Fibroblast of villous mesenchyme (primary cell): ENCODE measurements at regions not wholly inside any gene's neighbourhood (a gene's known extent, or its start where the extent isn't known, plus 50 kb on each side); places are given as distances from the start of the nearest gene placed in this dataset.
A peak's percentile ranks its signal among the peaks of the same experiment; 100 is the strongest.
"Not testable (repeated sequence)": the region's sequence is repeated elsewhere in the genome, so short reads cannot be mapped to it uniquely, and the experiment has no call there.

Experiments
- DNase-seq: peaks from one replicate; pipeline ENCODE4 v3.0.0-alpha.2; 2010; ENCODE audit warnings: low read depth
- H3K4me3 ChIP-seq: 2 replicates; pipeline ENCODE4 v1.5.1; 2011; ENCODE audit warnings: low read depth, mild to moderate bottlenecking, low read length
- CTCF ChIP-seq: IDR thresholded peaks from 2 replicates; pipeline ENCODE4 v1.5.1; 2012; ENCODE audit warnings: low read depth, mild to moderate bottlenecking, low read length; ENCODE audit not compliant: insufficient read depth

GRCh38 chr18:34942276-34942675 is 98.9 kb upstream of the MAPRE2 start:
- H3K4me3 ChIP-seq, result no peak overlapping the region
- no peak for TF ChIP-seq CTCF
- DNase-seq, result no peak

- H3K4me3 ChIP-seq, result no peak overlapping the region
- DNase-seq, result no peak
- TF ChIP-seq CTCF, result no peak
Measured at GRCh38 chr18:34942975-34943374, 98.2 kb upstream of the MAPRE2 start.

GRCh38 chr18:34943587-34943986 is 97.6 kb upstream of the MAPRE2 start:
- no peak for TF ChIP-seq CTCF

GRCh38 chr18:34947711-34948125 is 93.5 kb upstream of the MAPRE2 start:
- H3K4me3 ChIP-seq, result no peak overlapping the region
- no peak for TF ChIP-seq CTCF
- peak; percentile 80 for DNase-seq

More at GRCh38 chr18:34943587-34943986, 97.6 kb upstream of the MAPRE2 start:
- no peak overlapping the region for H3K4me3 ChIP-seq
- no peak for DNase-seq

GRCh38 chr18:34951625-34952379 is 89.4 kb upstream of the MAPRE2 start:
- H3K4me3 ChIP-seq, result no peak overlapping the region
- DNase-seq, result no peak
- no peak for TF ChIP-seq CTCF

- no peak overlapping the region for H3K4me3 ChIP-seq
- TF ChIP-seq CTCF, result no peak
- DNase-seq, result no peak
Measured at GRCh38 chr18:34953212-34953611, 88.0 kb upstream of the MAPRE2 start.

- not testable (repeated sequence) for DNase-seq, H3K4me3 ChIP-seq
Measured at GRCh38 chr18:34955494-34955893, 85.7 kb upstream of the MAPRE2 start.
